Esophagus squamous epithelium (tissue), 5 donors: ENCODE measurements at regions not wholly inside any gene's neighbourhood (a gene's known extent, or its start where the extent isn't known, plus 50 kb on each side); places are given as distances from the start of the nearest gene placed in this dataset.
"Not testable (repeated sequence)": the region's sequence is repeated elsewhere in the genome, so short reads cannot be mapped to it uniquely, and the experiment has no call there.

ENCODE experiments used
- DNase-seq: peaks from one replicate; lab custom pipeline; 2025; lab: John Stamatoyannopoulos, UW
- H3K27ac ChIP-seq, 4 donors: fragments of 200-600 bp; sonication (generic); one replicate each; pipeline ENCODE4 v1.5.1; 2016 to 2019; ENCODE audit warnings: mild to moderate bottlenecking in 1 of 4
- H3K27me3 ChIP-seq, 4 donors: fragments of 200-600 bp; sonication (generic); 1 replicate in 3 of 4; 2 replicates in 1 of 4; pipeline versions ENCODE4 v1.5.1 to v1.6.0; 2017 to 2021; ENCODE audit warnings: antibody characterized with exemption in 1 of 4
- H3K36me3 ChIP-seq, 3 donors: fragments of 200-600 bp; sonication (generic); one replicate each; pipeline ENCODE4 v1.5.1; 2016 to 2019
- H3K4me1 ChIP-seq, 3 donors: fragments of 200-600 bp; sonication (generic); one replicate each; pipeline ENCODE4 v1.5.1; 2017 to 2019
- H3K4me3 ChIP-seq, 4 donors: fragments of 200-600 bp; sonication (generic); 1 replicate in 3 of 4; 2 replicates in 1 of 4; pipeline ENCODE4 v1.5.1; 2016 to 2019; ENCODE audit warnings: mild to moderate bottlenecking in 2 of 4, moderate library complexity in 1 of 4
- H3K9me3 ChIP-seq, 3 donors: fragments of 200-600 bp; sonication (generic); one replicate each; pipeline ENCODE4 v1.5.1; 2016 to 2019
- POLR2A ChIP-seq, 4 donors: fragments of 450-650 bp; IDR thresholded peaks; one replicate each; pipeline ENCODE4 v1.6.1; 2017; ENCODE audit warnings: antibody characterized with exemption in 4 of 4, mild to moderate bottlenecking in 4 of 4, moderate library complexity in 3 of 4
- WGBS, 2 donors: methylation state at CpG; one replicate each; pipeline ENCODE4 v1.1.5; 2018; 5-methylcytosine and 5-hydroxymethylcytosine counted together
- intact Hi-C: fragments of 100-400 bp; cut with DNase I; formaldehyde crosslinking; loops from one replicate; pipeline ENCODE4 v1.15.0; 2022
- TF ChIP-seq, protein P1 (sequence below), 6 experiments: fragments of 450-650 bp in 4 of 6; fragments of 200-600 bp in 2 of 6; sonication (generic) in 2 of 6; IDR thresholded peaks; one replicate each; pipeline ENCODE4 v1.5.1; 2016 to 2019; ENCODE audit warnings: antibody characterized with exemption in 6 of 6, mild to moderate bottlenecking in 4 of 6, moderate library complexity in 4 of 6
- donor health status: DM: yes; HTN: yes; CAD: no.

DNA sequence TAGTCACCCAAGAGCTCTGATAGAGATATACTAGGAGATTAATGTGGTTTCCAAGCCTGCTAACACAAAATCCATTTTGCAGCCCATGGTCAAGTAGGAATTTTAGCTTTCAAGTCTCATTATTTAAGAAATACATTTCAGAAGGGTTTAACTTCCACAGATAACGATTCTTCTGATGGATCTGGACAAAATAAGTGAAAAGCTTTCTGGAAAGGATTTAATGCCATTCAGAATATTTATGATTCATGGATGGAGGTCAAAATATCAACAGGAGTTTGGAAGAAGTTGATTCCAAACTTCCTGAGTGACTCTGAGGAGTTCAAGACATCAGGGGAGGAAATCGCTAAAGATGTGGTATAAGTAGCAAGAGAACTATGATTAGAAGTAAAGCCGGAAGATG is 214.6 kb downstream of the ATXN7L3B start:
- 74 to 75% methylated on average over 3 of the region's 3 CpGs for WGBS, 2 donors
- Histone ChIP-seq H3K36me3 (no peaks in the 10 kb centered on the region), H3K4me1 (no peaks in the 10 kb centered on the region), H3K9me3 (no peaks in the 10 kb centered on the region), H3K27ac (no peak overlapping the region), H3K27me3 (no peaks in the 10 kb centered on the region), H3K4me3 (no peak overlapping the region)
- DNase-seq, result no peak
- TF ChIP-seq, protein P1, sequence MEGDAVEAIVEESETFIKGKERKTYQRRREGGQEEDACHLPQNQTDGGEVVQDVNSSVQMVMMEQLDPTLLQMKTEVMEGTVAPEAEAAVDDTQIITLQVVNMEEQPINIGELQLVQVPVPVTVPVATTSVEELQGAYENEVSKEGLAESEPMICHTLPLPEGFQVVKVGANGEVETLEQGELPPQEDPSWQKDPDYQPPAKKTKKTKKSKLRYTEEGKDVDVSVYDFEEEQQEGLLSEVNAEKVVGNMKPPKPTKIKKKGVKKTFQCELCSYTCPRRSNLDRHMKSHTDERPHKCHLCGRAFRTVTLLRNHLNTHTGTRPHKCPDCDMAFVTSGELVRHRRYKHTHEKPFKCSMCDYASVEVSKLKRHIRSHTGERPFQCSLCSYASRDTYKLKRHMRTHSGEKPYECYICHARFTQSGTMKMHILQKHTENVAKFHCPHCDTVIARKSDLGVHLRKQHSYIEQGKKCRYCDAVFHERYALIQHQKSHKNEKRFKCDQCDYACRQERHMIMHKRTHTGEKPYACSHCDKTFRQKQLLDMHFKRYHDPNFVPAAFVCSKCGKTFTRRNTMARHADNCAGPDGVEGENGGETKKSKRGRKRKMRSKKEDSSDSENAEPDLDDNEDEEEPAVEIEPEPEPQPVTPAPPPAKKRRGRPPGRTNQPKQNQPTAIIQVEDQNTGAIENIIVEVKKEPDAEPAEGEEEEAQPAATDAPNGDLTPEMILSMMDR (IDR thresholded peaks at IDR 0.05), result no peak
- no peak for TF ChIP-seq POLR2A (IDR thresholded peaks at IDR 0.05)
- intact Hi-C loops, result no loop called here

DNA sequence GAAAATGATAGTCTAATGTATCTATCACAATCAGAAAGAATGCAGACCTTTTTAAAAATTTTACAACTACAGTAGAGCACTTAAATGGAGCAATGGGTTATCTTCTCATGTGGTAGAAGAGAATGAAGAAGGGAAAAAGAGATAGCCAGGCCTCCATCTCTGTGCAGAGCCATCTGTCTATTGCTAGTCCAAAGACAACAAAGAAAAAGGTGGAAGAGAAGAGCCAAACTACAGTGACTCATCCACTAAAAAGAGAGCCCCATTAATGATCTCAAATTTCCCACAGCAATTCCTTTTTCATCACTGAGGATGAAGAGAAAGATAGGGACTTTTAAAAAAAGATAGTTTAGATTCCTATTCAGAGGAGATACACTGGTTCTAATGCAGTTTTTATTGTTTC is 232.9 kb downstream of the ATXN7L3B start:
- Histone ChIP-seq H3K27me3 (no peaks in the 10 kb centered on the region), H3K4me1 (no peaks in the 10 kb centered on the region), H3K4me3 (no peak overlapping the region), H3K36me3 (no peaks in the 10 kb centered on the region), H3K9me3 (no peaks in the 10 kb centered on the region), H3K27ac (no peak overlapping the region)
- no peak for DNase-seq
- intact Hi-C loops, result no loop called here
- TF ChIP-seq, protein P1 (IDR thresholded peaks at IDR 0.05), result no peak
- no peak for TF ChIP-seq POLR2A (IDR thresholded peaks at IDR 0.05)

DNA sequence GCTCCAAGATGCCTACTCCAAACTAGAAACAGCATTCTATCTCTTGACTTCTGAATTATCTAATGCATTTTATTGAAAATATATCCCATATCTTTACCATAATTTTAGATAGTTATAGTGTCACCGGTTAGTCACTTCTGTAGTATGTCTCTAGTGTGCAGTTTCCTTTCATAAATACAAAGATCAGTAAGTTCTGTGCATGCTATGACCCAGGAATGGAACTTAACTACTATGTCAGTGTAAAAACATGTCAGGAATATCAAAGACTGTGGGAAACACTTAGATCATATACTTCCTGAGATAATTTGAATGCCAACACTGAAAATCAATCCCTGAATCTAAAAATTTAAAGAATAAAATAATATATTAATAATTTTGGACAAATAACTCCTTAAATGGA is 237.6 kb downstream of the ATXN7L3B start:
- WGBS, 2 donors, result 80 to 94% methylated on average over 1 of the region's 1 CpG
- no peaks in the 10 kb centered on the region for H3K9me3 ChIP-seq
- H3K36me3 ChIP-seq, result no peaks in the 10 kb centered on the region
- no peaks in the 10 kb centered on the region for H3K4me1 ChIP-seq
- TF ChIP-seq, protein P1 (IDR thresholded peaks at IDR 0.05), result no peak
- TF ChIP-seq POLR2A (IDR thresholded peaks at IDR 0.05), result no peak
- H3K4me3 ChIP-seq, result no peak overlapping the region
- H3K27ac ChIP-seq, result no peak overlapping the region
- intact Hi-C loops, result no loop called here
- no peak for DNase-seq
- no peaks in the 10 kb centered on the region for H3K27me3 ChIP-seq

DNA sequence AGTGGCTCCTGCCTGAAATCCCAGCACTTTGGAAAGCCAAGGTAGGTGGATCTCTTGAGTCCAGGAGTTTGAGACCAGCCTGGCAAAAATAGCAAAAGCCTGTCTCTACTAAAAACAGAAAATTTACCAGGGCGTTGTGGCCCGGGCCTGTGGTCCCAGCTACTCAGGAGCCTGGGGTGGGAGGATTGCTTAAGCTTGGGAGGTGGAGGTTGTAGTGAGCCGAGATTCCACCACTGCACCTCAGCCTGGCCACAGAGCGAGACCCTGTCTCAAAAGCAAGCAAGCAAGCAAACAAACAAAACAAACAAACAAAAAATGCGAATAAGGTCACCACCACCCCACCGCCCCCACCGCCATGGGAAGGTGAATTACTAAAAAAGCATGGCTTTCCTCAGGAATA is 238.7 kb downstream of the ATXN7L3B start:
- Histone ChIP-seq H3K9me3 (no peaks in the 10 kb centered on the region), H3K27me3 (no peaks in the 10 kb centered on the region), H3K4me1 (no peaks in the 10 kb centered on the region), H3K4me3 (no peak overlapping the region), H3K27ac (no peak overlapping the region), H3K36me3 (no peaks in the 10 kb centered on the region)
- intact Hi-C loops, result no loop called here
- DNase-seq, result no peak
- 85% methylated on average over 7 of the region's 7 CpGs for WGBS, 2 donors
- TF ChIP-seq, protein P1 (IDR thresholded peaks at IDR 0.05), result no peak
- no peak for TF ChIP-seq POLR2A (IDR thresholded peaks at IDR 0.05)

DNA sequence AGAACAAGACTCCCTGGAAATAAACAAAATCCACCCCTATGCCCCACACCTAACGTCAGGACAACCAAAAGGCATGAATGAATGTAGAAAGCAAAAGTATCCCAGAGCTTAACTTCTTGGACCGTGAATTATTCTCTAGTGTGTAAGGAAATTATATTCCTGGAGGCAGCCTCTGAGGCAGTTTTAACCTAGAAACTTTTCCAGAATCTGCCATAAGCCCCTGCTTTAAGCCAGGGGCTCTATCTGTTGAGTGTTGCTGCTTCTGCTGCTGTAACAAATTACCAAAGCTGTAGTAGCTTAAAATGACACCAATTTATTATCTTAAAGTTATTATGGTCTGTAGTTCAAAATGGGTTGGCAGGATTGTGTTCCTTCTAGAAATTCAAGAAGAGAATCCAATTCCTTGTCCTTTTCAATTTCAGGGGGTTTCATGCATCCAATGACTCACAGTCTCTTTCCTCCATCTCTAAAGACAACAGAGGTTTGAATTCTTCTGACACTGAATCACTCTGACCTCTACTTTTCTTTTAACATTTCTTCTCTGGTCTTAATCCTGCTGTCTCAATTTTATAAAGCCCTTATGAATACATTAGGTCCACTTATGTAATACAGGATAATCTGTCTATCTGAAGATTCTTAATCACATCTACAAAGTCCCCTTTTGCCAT is 242.7 kb downstream of the ATXN7L3B start:
- Histone ChIP-seq H3K9me3 (no peaks in the 10 kb centered on the region), H3K4me3 (no peak overlapping the region), H3K27me3 (no peaks in the 10 kb centered on the region), H3K27ac (no peak overlapping the region), H3K36me3 (no peaks in the 10 kb centered on the region), H3K4me1 (no peaks in the 10 kb centered on the region)
- WGBS, 2 donors, result 29 to 45% methylated on average over 2 of the region's 2 CpGs
- intact Hi-C loops, result no loop called here
- DNase-seq, result no peak
- TF ChIP-seq POLR2A (IDR thresholded peaks at IDR 0.05), result no peak

DNA sequence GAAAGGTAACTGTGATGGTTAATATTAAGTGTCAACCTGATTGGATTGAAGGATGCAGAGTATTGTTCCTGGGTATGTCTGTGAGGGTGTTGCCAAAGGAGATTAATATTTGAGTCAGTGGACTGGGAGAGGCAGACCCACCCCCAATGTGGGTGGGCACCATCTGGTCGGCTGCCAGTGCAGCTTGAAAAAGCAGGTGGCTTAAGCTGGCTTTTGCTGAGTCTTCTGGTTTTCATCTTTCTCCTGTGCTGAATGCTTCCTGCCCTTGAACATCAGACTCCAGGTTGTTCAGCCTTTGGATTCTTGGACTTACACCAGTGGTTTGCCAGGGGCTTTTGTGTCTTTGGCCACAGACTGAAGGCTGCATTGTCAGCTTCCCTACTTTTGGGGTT is 243.2 kb downstream of the ATXN7L3B start:
- H3K4me3 ChIP-seq, DNase-seq, H3K36me3 ChIP-seq, H3K27ac ChIP-seq, H3K9me3 ChIP-seq, intact Hi-C loops, H3K4me1 ChIP-seq, H3K27me3 ChIP-seq: not testable (repeated sequence)
- 0% methylated on average over 1 of the region's 1 CpG for WGBS, 2 donors
